BE2C (cell line): ENCODE measurements at regions not wholly inside any gene's neighbourhood (a gene's known extent, or its start where the extent isn't known, plus 50 kb on each side); places are given as distances from the start of the nearest gene placed in this dataset.

Source experiments
- DNase-seq: peaks from one replicate; pipeline ENCODE4 v3.0.0-alpha.2; 2020
- H3K27me3 ChIP-seq: fragments of 250-450 bp; sonication (Bioruptor Pico); 2 replicates; pipeline ENCODE4 v1.5.1; 2020; ENCODE audit warnings: mild to moderate bottlenecking
- H3K36me3 ChIP-seq: fragments of 250-450 bp; sonication (Bioruptor Pico); 2 replicates; pipeline ENCODE4 v1.5.1; 2020; ENCODE audit warnings: mild to moderate bottlenecking
- H3K4me1 ChIP-seq: fragments of 250-450 bp; sonication (Bioruptor Pico); 2 replicates; pipeline ENCODE4 v1.5.1; 2020
- H3K4me3 ChIP-seq: 2 replicates; pipeline ENCODE4 v1.5.1; 2011; ENCODE audit warnings: low read depth, low read length
- H3K9me3 ChIP-seq: fragments of 250-450 bp; sonication (Bioruptor Pico); 2 replicates; pipeline ENCODE4 v1.5.1; 2020
- CTCF ChIP-seq: IDR thresholded peaks from 2 replicates; pipeline ENCODE4 v1.5.1; 2012; ENCODE audit warnings: mild to moderate bottlenecking, low read depth, low read length

- no peaks in the 10 kb centered on the region for H3K36me3 ChIP-seq
- no peak overlapping the region for H3K4me3 ChIP-seq
- TF ChIP-seq CTCF = no peak
- DNase-seq = no peak
- no peaks in the 10 kb centered on the region for H3K4me1 ChIP-seq
- H3K9me3 ChIP-seq = no peaks in the 10 kb centered on the region
- no peaks in the 10 kb centered on the region for H3K27me3 ChIP-seq
Observed at GRCh38 chr5:13508559-13508958, 435.9 kb downstream of the DNAH5 start.

DNA sequence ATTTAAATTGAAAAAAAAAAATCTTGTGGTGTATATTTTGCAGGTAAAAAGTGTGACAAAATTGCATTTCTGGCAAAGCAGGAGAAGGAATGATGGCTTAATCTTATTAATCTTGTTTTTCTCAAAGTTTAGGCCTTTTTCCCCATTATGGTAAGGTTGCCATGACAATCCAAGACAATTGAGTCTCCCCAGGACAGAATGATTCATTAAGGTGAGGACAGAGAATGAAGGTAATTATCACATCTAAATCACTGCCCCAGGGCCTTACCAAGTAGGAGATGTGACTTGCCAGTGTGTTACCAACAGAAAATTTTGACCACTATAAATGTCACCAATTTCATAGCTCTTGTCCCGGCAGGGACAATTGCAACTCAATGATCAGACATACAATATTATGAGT lies 439.2 kb downstream of the DNAH5 start:
- H3K9me3 ChIP-seq = no peaks in the 10 kb centered on the region; the same call in 1 of the 2 replicates
- H3K4me3 ChIP-seq = no peak overlapping the region
- H3K27me3 ChIP-seq = no peaks in the 10 kb centered on the region
- H3K36me3 ChIP-seq = no peaks in the 10 kb centered on the region
- no peak for TF ChIP-seq CTCF
- no peak for DNase-seq
- H3K4me1 ChIP-seq = no peaks in the 10 kb centered on the region

DNA sequence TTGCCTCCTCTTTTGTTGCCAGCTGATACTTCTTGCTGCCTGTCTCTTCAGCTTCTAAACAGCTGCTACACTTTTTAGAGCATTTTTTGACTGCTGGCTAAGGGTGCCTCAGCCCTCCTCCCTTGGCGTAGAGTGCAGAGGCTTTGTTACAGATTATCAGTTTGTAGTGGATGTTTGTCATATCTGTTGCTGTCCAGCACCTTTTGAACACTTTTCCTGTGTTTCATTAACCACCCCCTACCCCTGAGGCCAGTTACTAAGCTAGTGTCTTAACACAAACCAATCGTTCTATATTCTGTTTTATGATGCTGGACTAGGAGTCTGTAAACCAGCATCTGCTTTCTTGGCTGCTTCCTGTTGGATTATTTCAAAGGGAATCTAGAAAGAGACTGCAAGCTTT lies 441.5 kb downstream of the DNAH5 start:
- H3K4me3 ChIP-seq = no peak overlapping the region
- DNase-seq = no peak
- no peaks in the 10 kb centered on the region for H3K36me3 ChIP-seq

GRCh38 chr5:13501176-13501575 lies 443.3 kb downstream of the DNAH5 start:
- Histone ChIP-seq H3K4me1 (no peaks in the 10 kb centered on the region), H3K4me3 (no peak overlapping the region), H3K27me3 (no peaks in the 10 kb centered on the region), H3K36me3 (no peaks in the 10 kb centered on the region), H3K9me3 (no peaks in the 10 kb centered on the region; the same call in 1 of the 2 replicates)
- no peak for DNase-seq
- TF ChIP-seq CTCF = no peak

More for the DNA sequence above, 441.5 kb downstream of the DNAH5 start:
- no peaks in the 10 kb centered on the region for H3K27me3 ChIP-seq
- H3K9me3 ChIP-seq = no peaks in the 10 kb centered on the region; the same call in 1 of the 2 replicates
- no peaks in the 10 kb centered on the region for H3K4me1 ChIP-seq
- no peak for TF ChIP-seq CTCF

- no peaks in the 10 kb centered on the region for H3K27me3 ChIP-seq
- H3K9me3 ChIP-seq = no peaks in the 10 kb centered on the region; the same call in 1 of the 2 replicates
- no peak overlapping the region for H3K4me3 ChIP-seq
- DNase-seq = no peak
- TF ChIP-seq CTCF = no peak
- H3K36me3 ChIP-seq = no peaks in the 10 kb centered on the region
- no peaks in the 10 kb centered on the region for H3K4me1 ChIP-seq
Observed at GRCh38 chr5:13498279-13498678, 446.2 kb downstream of the DNAH5 start.

GRCh38 chr5:13488254-13488931 lies 456.1 kb downstream of the DNAH5 start:
- no peak for TF ChIP-seq CTCF
- Histone ChIP-seq H3K27me3 (no peaks in the 10 kb centered on the region), H3K36me3 (no peaks in the 10 kb centered on the region), H3K4me3 (no peak overlapping the region), H3K9me3 (no peaks in the 10 kb centered on the region), H3K4me1 (no peaks in the 10 kb centered on the region)
- DNase-seq = no peak
